Kidney tubule cell (primary cell): ENCODE measurements at regions not wholly inside any gene's neighbourhood (a gene's known extent, or its start where the extent isn't known, plus 50 kb on each side); places are given as distances from the start of the nearest gene placed in this dataset.

ENCODE experiments used
- DNase-seq: peaks from one replicate; pipeline ENCODE4 v3.0.0-alpha.2; 2018; ENCODE audit warnings: low spot score

DNA sequence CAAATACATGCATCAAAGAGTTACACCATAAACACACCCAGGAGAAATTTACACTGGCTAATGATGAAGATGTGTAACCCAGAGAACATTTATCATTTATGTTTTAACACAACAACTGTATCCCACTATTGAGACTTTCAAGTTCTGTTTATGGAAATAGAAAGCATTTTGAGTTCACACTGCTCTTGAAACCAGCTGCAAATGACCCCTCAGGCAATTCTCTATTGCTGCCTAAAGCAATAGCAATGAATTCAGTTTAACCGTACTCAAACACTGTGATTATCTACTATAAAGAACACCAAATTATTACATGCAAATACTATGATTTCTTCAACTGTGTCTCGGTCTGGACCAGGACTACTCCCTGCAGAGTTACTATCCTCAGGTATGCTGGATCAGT, 452.7 kb upstream of the NRXN1 start:
- DNase-seq, result no peak

DNA sequence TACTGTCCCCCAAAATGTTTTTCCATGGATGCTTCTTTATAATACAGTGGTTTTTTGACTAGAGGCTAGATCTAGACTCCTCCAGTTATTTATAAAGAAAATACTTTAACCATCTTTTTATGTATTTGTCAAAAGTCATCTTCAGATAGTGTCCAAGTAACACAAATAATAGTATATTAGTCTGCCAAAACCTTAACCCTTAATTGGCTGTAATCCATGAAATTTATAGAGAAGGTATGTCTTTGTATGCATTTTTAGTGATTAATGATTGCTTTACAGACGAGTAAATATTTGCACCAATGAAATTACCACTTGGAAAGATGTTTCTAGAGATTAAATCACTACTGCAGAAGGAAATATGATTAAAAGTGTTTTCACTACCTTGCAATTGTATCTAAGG, 451.8 kb upstream of the NRXN1 start:
- no peak for DNase-seq

DNA sequence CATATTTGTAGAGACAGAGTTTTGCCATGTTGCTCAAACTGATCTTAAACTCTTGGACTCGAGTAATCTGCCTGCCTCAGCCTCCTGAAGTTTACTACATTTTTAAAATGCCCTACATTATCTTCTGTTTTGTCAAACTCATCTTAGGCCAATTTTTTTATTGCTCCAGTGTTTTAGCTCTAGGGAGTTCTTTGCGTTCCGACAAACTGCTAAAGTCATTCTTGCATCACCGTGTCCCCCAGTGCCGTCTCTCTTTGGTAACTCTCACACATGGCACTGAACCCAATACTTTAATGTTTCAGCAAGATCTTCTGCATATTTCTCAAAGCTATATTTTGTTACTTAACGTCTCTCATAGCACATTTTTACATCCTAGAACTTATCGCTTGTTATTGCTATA, 440.9 kb upstream of the NRXN1 start:
- no peak for DNase-seq

DNA sequence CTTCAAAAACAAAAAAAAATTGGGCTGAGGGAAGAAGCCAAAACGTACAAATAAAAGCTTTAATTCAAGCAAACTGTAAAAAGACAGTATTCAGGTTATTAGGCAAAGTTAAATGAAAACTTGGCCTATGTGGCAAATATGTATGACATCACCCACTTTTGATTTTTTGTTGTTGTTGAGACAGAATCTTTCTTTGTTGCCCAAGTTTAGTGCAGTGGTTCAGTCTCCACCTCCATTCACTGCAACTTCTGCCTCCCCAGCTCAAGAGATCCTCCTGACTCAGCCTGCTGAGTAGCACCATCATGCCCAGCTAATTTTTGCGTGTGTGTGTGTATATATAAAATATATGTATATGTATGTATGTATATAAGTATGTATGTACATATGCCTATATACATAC, 440.4 kb upstream of the NRXN1 start:
- no peak for DNase-seq

DNA sequence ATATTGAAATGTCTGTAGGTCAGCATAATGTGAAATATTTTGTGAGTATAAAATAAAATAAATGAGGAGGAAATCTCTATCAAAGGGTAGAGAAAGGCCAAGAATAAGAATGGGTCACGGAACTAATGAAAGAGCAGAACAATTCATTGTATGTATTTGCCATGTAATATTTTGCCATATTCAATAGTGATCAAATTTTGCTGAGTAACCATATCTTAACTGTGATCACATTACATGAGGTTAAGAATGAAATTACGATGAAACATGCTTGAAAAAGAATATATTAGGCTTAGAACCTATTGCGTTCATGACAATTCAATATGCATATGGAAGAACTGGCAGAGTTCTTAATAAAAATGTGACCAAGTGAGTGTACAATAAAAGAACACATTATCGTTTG, 437.2 kb upstream of the NRXN1 start:
- DNase-seq, result no peak

DNA sequence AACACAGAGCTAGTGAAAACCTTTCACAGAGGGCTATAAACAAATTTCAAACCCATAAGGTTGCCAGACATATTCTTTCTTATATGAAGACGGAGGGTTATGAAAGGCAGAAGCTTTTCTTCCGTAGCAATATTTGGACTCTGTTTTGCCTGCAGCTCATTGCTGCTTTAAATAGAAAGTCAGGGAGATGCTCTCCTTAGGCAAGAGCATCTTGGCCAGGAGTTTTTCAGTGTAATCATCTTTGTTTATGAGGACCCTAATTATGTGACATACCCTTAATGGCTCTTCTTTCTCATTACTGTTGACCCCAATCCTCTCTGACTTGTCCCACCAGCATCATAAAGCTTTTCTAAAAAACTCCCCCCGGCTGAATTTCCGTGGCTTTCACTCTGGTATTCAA, 433.4 kb upstream of the NRXN1 start:
- DNase-seq, result no peak

DNA sequence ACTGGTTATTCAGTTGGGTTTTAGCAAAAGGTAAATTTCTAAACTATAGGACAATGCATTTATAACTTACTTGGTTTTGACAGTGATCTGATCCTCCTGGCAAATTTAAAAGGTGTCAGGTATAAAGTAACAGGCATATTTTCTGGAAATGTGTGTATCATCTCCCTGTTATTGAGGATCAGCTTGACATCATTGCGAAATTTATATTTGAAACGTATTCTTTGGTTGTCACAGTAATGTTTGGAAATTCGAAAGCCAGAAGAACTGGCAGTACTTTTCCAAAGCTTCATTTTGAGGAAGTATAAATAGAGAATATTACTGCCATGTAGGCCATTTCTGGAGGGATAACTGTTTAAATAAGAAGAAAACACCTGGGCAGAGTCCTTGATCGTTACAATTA, 422.2 kb upstream of the NRXN1 start:
- DNase-seq, result no peak

DNA sequence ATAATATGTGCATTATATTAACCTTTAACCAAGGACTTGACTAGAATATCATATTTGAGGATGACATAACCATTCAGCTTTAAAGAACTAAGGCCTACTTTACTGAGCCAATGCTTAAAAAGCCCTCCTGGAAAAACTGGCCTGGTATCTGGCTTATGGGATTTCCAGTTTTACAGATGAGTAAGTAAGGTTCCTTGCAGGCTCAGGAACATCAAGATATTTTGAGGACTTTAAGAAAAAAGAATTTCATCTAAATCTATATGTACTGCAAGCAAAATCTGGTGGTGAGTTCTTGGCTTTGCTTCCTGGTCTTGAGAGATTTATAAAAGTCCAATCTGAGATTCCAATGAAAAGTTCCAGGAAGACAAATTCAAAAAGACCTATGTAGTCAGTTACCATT, 417.0 kb upstream of the NRXN1 start:
- DNase-seq, result no peak

DNA sequence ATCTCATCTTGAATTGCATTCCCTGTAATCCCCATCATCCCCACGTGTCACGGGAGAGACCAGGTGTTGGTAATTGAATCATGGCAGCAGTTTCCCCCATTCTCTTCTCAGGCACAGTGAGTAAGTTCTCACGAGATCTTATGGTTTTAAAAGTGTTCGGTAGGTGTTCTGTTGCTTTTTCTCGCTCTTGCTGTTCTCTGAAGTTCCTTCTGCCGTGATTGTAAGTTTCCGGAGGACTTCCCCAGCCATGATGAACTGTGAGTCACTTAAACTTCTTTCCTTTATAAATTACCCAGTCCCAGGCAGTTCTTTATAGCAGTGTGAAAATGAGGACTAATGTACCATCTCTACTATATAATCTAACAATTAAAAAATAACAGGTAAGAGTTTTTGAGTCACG, 409.9 kb upstream of the NRXN1 start:
- DNase-seq, result no peak

DNA sequence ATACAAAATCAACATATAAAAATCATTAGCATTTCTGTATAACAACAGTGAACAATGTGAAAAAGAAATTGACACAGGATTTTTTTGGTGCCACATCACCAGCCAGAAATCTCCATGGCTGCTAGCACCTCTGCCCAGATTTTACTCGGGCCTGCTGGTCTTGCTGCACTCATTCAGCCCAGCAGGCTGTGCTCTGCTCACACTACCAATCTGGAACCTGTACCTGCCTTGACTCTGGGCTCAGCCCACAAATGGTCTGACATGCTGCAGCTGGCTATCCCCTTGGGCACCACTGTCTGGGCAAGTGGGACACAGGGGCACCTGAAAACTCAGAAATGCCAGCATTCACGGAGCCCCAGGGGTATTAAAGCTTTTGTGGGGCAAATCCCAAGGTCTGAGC, 392.5 kb upstream of the NRXN1 start:
- DNase-seq, result no peak

DNA sequence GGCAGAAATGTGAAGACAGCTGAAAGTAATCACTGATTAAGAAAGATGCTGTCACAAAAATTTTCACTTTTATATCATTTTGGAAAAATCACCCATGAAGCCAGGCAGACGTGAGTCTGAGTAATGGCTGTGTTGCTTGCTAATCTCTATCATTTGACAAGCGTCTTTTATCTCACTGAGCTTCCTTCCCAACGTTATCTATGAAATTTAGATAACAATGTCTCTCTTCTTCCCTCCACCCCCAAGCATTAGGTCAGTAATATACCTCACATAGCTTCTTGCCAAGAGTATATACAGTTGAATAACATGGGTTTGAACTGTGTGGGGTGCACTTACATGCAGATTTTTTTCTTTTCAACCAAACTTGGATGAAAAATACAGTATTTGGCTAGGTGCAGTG, 388.6 kb upstream of the NRXN1 start:
- DNase-seq, result no peak

DNA sequence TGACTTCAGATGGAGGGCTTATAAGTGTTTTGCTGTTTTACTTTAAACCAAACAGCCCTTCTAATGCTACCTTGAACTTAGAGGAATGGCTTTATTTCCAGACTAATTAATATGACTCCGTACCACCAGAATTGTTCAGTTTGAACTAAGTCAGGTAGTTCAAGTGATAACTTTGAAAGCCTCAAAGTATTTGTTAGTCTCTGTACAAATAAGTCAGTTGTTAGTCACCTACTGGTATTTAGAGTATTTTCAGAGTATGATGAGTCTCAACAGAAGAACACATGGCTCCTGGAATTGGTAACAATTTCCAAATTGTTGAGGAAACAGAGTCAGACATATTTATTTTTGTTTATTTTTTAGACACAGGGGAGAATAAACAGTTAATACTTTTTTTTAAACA, 381.8 kb upstream of the NRXN1 start:
- no peak for DNase-seq

DNA sequence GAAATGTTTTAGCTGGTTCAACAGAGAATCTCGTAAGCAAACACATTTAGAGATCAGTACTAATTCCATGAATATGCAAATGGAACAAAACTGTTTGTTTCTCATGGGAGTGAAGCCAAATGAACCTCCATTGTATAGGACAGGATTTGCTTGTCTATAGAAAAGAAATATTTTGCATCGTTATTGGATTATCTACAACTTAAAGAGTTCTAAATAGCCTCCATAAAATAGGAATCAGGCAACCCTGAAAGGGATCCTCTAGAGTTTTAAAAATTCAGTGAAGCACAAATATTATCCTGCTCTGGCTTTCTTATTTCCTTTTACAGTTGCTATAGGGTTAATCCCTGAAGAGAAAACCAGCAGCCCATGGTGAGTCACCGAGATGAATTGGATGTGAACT, 378.4 kb upstream of the NRXN1 start:
- no peak for DNase-seq

DNA sequence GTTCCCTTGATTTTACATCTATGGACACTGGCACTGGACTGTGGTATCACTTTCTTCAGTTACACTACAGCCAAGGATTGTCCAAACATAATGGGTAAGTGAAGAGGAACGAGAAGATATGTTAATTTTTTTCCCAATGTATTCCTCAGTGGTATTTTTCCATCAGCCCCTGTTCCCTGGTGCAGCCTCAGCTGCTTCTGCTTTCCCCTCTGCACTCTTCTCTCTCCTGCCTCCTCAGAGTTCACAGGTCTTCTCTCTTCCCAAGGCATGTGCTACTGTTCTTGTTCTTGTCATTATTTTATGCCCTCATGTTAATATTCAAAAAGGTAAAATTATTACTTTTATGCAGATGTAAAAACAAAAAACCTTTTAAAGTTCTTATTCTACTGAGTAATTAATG, 378.0 kb upstream of the NRXN1 start:
- no peak for DNase-seq

DNA sequence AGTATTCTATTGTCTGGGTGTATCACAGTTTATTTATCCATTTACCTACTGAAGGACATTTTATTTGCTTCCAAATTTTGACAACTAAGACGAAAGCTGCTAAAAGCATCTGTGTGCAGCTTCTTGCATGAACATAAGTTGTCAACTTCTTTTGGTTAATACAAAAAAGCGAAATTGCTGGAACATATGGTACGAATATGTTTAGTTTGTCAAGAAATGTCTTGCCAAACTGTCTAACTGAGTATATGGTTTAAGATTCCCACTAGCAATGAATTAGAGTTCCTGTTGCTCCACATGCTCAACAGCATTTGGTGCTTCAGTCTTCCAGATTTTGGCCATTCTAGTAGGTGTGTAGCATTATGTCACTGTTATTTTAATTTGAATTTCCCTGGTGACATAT, 372.3 kb upstream of the NRXN1 start:
- DNase-seq, result no peak

DNA sequence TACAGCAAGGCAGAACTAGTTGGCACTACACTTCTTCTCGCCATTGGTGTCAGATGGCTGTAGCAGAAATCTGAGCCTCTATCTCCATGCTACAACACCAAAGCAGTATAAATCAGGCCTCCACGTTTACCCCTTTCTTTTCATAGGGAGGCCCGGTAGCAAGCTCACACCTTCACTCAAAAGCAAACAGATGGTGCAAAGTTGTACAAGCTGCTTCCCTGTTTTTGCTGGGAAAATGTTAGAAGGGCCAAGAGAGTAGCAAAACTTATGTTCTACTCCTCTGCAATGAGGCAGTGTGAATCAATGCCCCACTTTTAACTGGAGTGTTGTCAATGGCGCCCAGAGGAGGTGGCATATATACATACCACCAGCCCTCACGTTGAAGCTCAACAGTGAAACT, 369.6 kb upstream of the NRXN1 start:
- no peak for DNase-seq

DNA sequence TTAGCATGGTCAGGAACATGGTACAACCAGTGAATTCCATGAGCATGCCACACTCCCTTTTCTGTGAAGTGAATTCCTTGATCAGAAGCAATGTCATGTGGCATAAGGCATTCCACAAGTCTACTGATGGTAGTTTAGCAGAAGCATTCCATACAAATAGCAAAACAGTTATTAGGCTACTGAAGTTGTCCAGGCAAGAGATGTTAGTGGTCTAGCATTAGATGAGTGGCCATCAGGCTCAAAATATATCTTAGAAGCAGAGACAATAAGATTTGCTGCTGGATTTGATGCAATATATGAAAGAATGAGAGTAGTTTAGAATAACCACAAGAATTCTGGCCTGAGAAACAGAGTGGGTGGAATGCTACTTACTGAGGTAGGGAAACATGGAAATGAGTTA, 355.3 kb upstream of the NRXN1 start:
- peak; percentile 1 for DNase-seq

DNA sequence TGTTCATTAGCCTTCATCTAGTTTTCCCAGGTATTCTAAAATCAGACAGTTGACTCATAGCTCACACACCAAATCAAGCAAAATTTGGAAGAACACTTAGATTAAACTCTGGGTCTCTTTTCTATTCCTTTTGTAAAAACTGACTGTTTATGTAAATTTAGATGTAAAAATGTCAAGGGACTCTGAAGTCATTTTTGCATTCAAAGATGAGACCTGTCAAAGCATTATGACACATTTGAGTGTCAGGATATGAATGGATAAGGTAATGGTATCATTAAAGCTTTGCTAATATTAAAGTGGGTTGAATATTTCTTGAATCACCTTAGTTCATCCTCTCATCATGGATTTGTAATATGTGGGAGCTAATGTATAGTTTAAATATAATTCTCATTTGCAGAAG, 348.1 kb upstream of the NRXN1 start:
- no peak for DNase-seq

DNA sequence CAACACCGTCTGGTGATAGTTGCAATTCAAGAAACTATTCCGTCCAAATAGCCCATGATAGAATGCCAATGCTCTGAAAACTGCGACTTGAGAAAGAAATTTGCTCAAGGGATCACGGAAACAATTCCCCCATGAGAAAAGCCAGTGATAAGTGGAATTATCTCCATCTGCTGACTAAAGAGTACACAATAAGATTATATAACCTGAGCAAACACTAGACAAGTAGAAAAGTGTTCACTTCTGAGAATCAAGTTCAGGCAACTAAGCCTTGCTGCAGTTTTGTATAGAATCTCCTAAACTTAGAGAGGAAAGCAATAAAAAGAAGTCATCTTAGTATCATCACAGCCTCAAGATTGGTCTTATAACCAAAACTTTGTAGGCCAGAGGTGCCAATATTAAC, 336.3 kb upstream of the NRXN1 start:
- no peak for DNase-seq

DNA sequence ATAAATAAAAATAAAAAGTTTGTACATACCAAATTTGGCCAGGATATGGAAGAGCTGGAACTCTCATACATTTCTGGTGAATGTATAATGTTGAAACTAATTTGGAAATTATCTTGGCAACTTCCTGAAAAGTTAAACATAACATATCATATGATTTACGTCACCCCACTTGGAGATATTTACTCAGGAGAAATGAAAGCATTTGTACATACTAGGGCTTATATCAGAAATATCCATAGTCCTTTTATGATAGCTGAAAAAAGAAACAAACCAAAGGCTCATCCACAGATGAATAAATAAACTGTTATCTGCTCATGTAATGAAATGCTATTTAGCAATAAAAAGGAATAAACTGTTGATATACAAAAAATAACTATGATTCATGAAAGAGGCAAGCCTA, 318.2 kb upstream of the NRXN1 start:
- no peak for DNase-seq

DNA sequence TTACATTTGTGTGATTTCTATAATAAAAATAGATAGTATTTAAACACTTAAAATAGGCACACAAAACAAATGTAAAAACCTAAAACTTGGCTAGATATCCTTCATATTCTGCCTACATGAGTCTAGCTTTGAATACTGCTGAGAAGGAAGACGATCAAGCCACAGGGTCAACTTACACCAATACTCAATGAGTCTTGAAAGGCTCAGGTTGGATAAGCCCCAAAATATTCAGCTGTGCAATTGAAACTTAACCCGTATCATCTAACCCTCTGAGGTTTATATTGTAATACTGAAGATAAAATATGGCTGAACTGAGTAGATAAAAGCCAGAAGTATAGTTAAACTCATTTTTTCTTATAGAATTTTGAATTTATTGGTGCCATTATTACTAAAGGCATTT, 313.0 kb upstream of the NRXN1 start:
- DNase-seq, result no peak

DNA sequence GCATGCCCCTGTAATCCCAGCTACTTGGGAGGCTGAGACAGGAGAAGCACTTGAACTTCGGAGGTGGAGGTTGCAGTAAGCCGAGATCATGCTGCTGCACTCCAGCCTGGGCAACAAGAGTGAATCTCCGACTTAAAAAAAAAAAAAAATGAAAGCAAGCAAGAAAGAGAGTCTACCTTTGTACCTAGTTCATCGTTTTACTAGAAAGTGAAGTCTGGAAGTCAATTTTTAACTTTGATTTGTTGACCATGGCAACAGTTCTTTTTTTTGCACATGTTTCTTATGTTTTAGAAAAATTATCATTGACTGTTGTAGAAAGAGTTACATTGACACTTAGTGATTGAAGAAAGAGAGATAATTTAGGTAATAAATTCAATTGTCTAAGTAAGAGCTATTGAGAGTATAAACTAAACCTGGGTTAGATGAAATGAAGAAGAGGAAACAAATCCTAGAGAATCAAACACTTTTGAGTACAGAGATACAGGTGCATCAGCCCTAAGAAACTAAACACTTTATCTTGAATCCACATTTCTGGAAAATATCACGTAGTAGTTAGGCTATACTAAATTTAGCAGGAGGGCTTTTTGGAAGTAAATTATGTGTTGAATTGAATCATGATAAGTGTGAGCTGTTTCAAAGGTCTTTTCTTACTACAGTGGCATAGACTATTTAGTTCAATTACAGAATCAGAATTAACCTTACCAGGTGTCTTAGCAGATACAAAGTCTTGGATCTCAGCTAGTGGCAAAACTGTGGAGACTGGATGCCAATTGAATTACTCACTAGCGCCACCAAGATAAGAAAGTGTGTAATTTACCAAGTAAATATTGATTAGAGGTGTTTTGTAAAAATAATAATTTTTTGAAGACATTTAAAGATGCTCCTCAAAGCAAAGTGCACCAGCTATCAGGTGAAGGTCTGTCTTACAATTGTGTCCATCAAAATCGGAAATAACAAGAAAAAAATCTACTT, 303.4 kb upstream of the NRXN1 start:
- DNase-seq, result no peak

DNA sequence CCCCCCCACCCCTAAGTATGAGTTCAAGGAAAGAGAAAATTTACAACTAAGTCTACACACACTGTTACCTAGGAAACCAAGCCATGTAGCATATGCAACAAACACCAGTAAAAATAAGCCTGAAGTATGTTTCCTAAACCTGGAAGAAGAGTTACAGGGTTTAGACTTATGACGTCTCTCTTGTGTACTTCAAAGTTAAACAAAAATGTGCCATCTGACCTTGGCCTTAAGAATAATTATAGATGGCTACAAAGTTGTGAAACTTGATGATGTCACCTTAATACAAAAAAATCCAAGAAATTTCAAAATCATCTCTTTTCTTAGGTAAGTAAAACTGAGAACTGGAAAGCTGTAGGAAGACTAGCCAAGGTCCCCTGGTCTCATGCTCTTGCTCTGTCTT, 297.6 kb upstream of the NRXN1 start:
- DNase-seq, result no peak

DNA sequence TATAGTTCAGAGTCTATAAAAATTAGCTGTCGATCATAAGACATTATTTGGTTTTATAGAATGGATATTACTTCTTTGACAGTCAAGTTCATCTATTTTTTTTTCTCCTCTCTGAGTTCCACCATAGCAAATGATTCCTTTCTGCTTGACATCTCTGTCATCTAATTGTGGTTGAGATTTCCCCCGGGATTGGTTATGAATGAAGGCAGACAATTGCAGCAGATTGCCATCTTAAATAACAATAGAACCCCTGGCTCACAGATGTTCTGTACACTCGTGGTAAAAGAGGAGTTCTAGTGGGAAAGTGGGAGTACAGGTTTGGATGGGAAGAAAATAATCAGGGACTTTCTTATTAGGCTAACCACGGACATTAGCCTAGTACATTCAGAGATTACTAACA, 292.1 kb upstream of the NRXN1 start:
- DNase-seq, result no peak
